T-cell (primary cell): ENCODE measurements at regions not wholly inside any gene's neighbourhood (a gene's known extent, or its start where the extent isn't known, plus 50 kb on each side); places are given as distances from the start of the nearest gene placed in this dataset.

Experiments
- ATAC-seq, 4 experiments: fragments of 200-7000 bp in 3 of 4; fragments of 150-1000 bp in 1 of 4; cut with Tn5 transposase; replicated peaks in 1 of 4; 1 replicate in 3 of 4; 2 replicates in 1 of 4; pipeline ENCODE4 v1.10.0; 2021; ENCODE audit warnings: moderate library complexity in 3 of 4, mild to moderate bottlenecking in 2 of 4, moderate number of reproducible peaks in 1 of 4
- CTCF ChIA-PET, 2 donors: fragments of 300-600 bp; sonication (Branson Sonifier 250); formaldehyde crosslinking; loops; one replicate each; lab custom pipeline; 2022; ENCODE audit warnings: antibody characterized with exemption in 2 of 2; lab: Charles Lee
- POLR2A ChIA-PET, 2 donors: fragments of 300-600 bp; sonication (Branson Sonifier 250); formaldehyde crosslinking; loops; one replicate each; lab custom pipeline; 2022; ENCODE audit warnings: antibody characterized with exemption in 2 of 2; lab: Charles Lee
- DNase-seq, 35 experiments: peaks; one replicate each; pipeline versions ENCODE4 v3.0.0 to v3.0.0-alpha.2; 2013 to 2023
- H3K27ac ChIP-seq: one replicate; pipeline ENCODE4 v1.5.1; 2013; ENCODE audit warnings: low read length
- H3K27me3 ChIP-seq, 2 experiments: replicated peaks in 1 of 2; 1 replicate in 1 of 2; 2 replicates in 1 of 2; pipeline versions ENCODE4 v1.6.1 to v1.7.0; 2013; ENCODE audit warnings: low read length in 1 of 2, mixed read lengths in 1 of 2; ENCODE audit not compliant: control insufficient read depth in 2 of 2, insufficient read depth in 2 of 2; ENCODE audit errors: extremely low read depth in 1 of 2
- H3K36me3 ChIP-seq, 2 donors: 1 replicate in 1 of 2; 2 replicates in 1 of 2; pipeline versions ENCODE4 v1.6.1 to v1.7.0; 2013; ENCODE audit warnings: low read length in 1 of 2; ENCODE audit not compliant: control insufficient read depth in 2 of 2, insufficient read depth in 1 of 2; ENCODE audit errors: extremely low read depth in 1 of 2
- H3K4me1 ChIP-seq, 2 experiments: 1 replicate in 1 of 2; 2 replicates in 1 of 2; pipeline versions ENCODE4 v1.6.1 to v1.7.0; 2013; ENCODE audit warnings: low read length in 2 of 2, mixed read lengths in 1 of 2; ENCODE audit not compliant: insufficient read depth in 2 of 2, control insufficient read depth in 1 of 2; ENCODE audit errors: extremely low read depth in 1 of 2
- H3K4me3 ChIP-seq, 2 donors: 1 replicate in 1 of 2; 2 replicates in 1 of 2; pipeline versions ENCODE4 v1.5.1 to v1.7.0; 2013; ENCODE audit warnings: mild to moderate bottlenecking in 2 of 2, low read length in 1 of 2, moderate library complexity in 1 of 2; ENCODE audit not compliant: control insufficient read depth in 1 of 2; ENCODE audit errors: extremely low read depth in 1 of 2
- H3K9me3 ChIP-seq: 2 replicates; pipeline ENCODE4 v1.7.0; 2013
- H3K27ac Mint-ChIP-seq, 2 donors: one replicate each; pipeline ENCODE4 v1.8.0; 2020 to 2021; ENCODE audit warnings: mild to moderate bottlenecking in 2 of 2, mixed read lengths in 2 of 2
- H3K27me3 Mint-ChIP-seq, 2 donors: one replicate each; pipeline ENCODE4 v1.8.0; 2021 to 2022; ENCODE audit warnings: mixed read lengths in 2 of 2
- H3K36me3 Mint-ChIP-seq: one replicate; pipeline ENCODE4 v1.8.0; 2021; ENCODE audit warnings: mixed read lengths
- H3K4me1 Mint-ChIP-seq, 3 donors: one replicate each; pipeline ENCODE4 v1.8.0; 2020 to 2022; ENCODE audit warnings: mixed read lengths in 3 of 3, mild to moderate bottlenecking in 1 of 3
- H3K4me3 Mint-ChIP-seq, 3 donors: one replicate each; pipeline ENCODE4 v1.8.0; 2020 to 2022; ENCODE audit warnings: mild to moderate bottlenecking in 3 of 3, mixed read lengths in 3 of 3, moderate library complexity in 3 of 3
- H3K9me3 Mint-ChIP-seq, 3 donors: one replicate each; pipeline ENCODE4 v1.8.0; 2020 to 2022; ENCODE audit warnings: mixed read lengths in 3 of 3
- WGBS: methylation state at CpG from one replicate; pipeline ENCODE4 v1.1.5; 2013; ENCODE audit warnings: missing lambda C conversion rate; ENCODE audit not compliant: insufficient coverage; 5-methylcytosine and 5-hydroxymethylcytosine counted together

GRCh38 chr15:95561463-95561862, 769.0 kb upstream of the NR2F2 start:
- no peaks in the 10 kb centered on the region for H3K4me1 Mint-ChIP-seq
- no peaks in the 10 kb centered on the region for H3K36me3 Mint-ChIP-seq
- no peak for ATAC-seq
- ChIA-PET POLR2A (no interaction called here), CTCF (no interaction called here)
- H3K27ac Mint-ChIP-seq: no peak overlapping the region
- DNase-seq: no peak
- H3K27me3 Mint-ChIP-seq: peaks cover 20 to 31% of the 10 kb centered on the region in 2 donors
- 100% methylated on average over 1 of the region's 2 CpGs for WGBS
- Histone ChIP-seq H3K27ac (no peak overlapping the region), H3K36me3 (no peaks in the 10 kb centered on the region), H3K9me3 (no peaks in the 10 kb centered on the region), H3K27me3 (peaks cover 2 to 4% of the 10 kb centered on the region in 2 experiments), H3K4me1 (no peaks in the 10 kb centered on the region), H3K4me3 (no peak overlapping the region)
- H3K4me3 Mint-ChIP-seq: no peak overlapping the region
- H3K9me3 Mint-ChIP-seq: no peaks in the 10 kb centered on the region

DNA sequence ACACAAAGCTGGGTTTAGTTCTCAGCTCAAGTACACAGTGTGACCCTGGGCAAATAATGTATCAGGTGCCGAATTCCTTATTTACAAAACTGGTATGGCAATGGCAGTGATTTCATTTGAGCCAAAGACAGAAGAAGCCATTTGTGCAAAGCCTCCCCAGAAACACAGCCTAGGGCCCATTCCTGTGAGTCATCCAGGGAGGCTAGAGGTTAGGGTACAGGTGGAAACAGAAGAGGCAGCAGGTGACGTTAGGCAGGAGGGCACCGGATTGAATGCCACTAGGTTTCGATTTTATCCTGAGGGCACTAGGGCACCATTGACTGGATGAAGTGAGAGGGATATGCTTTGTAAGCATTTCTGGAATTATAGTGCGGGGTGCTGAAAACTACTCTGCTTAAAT, 766.9 kb upstream of the NR2F2 start:
- no peak overlapping the region for H3K27ac ChIP-seq
- CTCF ChIA-PET: no interaction called here

DNA sequence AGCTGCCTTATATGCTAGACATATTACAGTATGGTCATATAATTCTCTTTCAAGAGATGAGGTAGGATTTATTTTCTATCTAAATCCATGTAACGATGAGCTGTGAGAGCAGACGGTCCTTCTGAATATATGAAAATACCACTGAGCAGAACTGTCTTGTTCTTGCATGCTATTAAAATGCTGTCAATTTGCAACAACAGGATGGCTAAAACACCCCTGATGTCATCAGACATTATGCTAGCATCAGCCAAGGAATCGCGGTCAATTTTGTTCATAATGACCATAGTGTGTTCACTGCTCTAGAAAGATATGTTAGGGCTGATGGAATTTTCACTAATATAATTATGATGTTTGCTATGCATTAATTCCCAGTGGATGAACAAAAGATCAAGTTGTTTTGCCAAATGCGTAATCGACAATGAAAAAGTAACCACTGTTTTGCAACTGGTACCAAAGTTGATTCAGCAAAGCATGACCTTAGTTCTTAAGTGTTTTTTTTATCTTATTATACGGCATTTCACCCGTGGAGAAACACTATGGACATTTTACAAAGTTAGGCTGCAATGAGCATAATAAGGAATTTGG, 765.4 kb upstream of the NR2F2 start:
- CTCF ChIA-PET: no interaction called here
- Histone ChIP-seq H3K4me1 (no peaks in the 10 kb centered on the region), H3K9me3 (no peaks in the 10 kb centered on the region), H3K27me3 (peaks cover 0 to 2% of the 10 kb centered on the region in 2 experiments), H3K36me3 (no peaks in the 10 kb centered on the region), H3K4me3 (no peak overlapping the region), H3K27ac (no peak overlapping the region)
- Mint-ChIP-seq H3K36me3 (no peaks in the 10 kb centered on the region), H3K9me3 (peaks cover 0 to 4% (median 0%) of the 10 kb centered on the region in 3 donors), H3K4me3 (no peak overlapping the region), H3K4me1 (no peaks in the 10 kb centered on the region), H3K27me3 (peaks cover 1 to 22% of the 10 kb centered on the region in 2 donors), H3K27ac (no peak overlapping the region)
- no peak for ATAC-seq
- DNase-seq: no peak
- POLR2A ChIA-PET: no interaction called here
- 100% methylated on average over 1 of the region's 8 CpGs for WGBS

More for the DNA sequence above, 766.9 kb upstream of the NR2F2 start:
- Histone ChIP-seq H3K4me3 (no peak overlapping the region), H3K9me3 (no peaks in the 10 kb centered on the region), H3K4me1 (no peaks in the 10 kb centered on the region), H3K36me3 (no peaks in the 10 kb centered on the region), H3K27me3 (peaks cover 0 to 2% of the 10 kb centered on the region in 2 experiments)
- POLR2A ChIA-PET: no interaction called here
- ATAC-seq (no peak), DNase-seq (no peak)
- Mint-ChIP-seq H3K36me3 (no peaks in the 10 kb centered on the region), H3K27ac (no peak overlapping the region), H3K27me3 (peaks cover 7 to 22% of the 10 kb centered on the region in 2 donors), H3K4me1 (no peaks in the 10 kb centered on the region), H3K4me3 (no peak overlapping the region), H3K9me3 (no peaks in the 10 kb centered on the region)
- 86% methylated on average over 4 of the region's 5 CpGs for WGBS

- no peak for DNase-seq
- Mint-ChIP-seq H3K27ac (no peak overlapping the region), H3K4me1 (no peaks in the 10 kb centered on the region), H3K27me3 (peaks cover 1 to 22% of the 10 kb centered on the region in 2 donors), H3K9me3 (peaks cover 0 to 4% (median 0%) of the 10 kb centered on the region in 3 donors), H3K4me3 (no peak overlapping the region), H3K36me3 (no peaks in the 10 kb centered on the region)
- Histone ChIP-seq H3K4me3 (no peak overlapping the region), H3K27me3 (peaks cover 0 to 2% of the 10 kb centered on the region in 2 experiments), H3K36me3 (no peaks in the 10 kb centered on the region), H3K27ac (no peak overlapping the region), H3K9me3 (no peaks in the 10 kb centered on the region), H3K4me1 (no peaks in the 10 kb centered on the region)
- CTCF ChIA-PET: no interaction called here
- no peak for ATAC-seq
- POLR2A ChIA-PET: no interaction called here
- WGBS: 83% methylated on average over 2 of the region's 4 CpGs
Observed at GRCh38 chr15:95565690-95566089, 764.8 kb upstream of the NR2F2 start.

- Mint-ChIP-seq H3K4me1 (no peaks in the 10 kb centered on the region), H3K36me3 (no peaks in the 10 kb centered on the region), H3K9me3 (peaks cover 2 to 12% (median 4%) of the 10 kb centered on the region in 3 donors), H3K4me3 (no peak overlapping the region), H3K27me3 (peaks cover 1 to 17% of the 10 kb centered on the region in 2 donors), H3K27ac (no peak overlapping the region)
- no peak for DNase-seq
- H3K4me1 ChIP-seq: no peaks in the 10 kb centered on the region
- H3K27ac ChIP-seq: no peak overlapping the region
- ATAC-seq: no peak
- H3K36me3 ChIP-seq: no peaks in the 10 kb centered on the region
- peaks cover 0 to 2% of the 10 kb centered on the region in 2 experiments for H3K27me3 ChIP-seq
- no peak overlapping the region for H3K4me3 ChIP-seq
- CTCF ChIA-PET: no interaction called here
- no CpG with 5 or more reads among the region's 1 CpG for WGBS
- POLR2A ChIA-PET: no interaction called here
- no peaks in the 10 kb centered on the region for H3K9me3 ChIP-seq
Observed at GRCh38 chr15:95567686-95568085, 762.8 kb upstream of the NR2F2 start.

GRCh38 chr15:95574053-95574452, 756.4 kb upstream of the NR2F2 start:
- Mint-ChIP-seq H3K27ac (no peak overlapping the region), H3K4me1 (no peaks in the 10 kb centered on the region), H3K9me3 (peaks cover 2 to 14% (median 4%) of the 10 kb centered on the region in 3 donors), H3K27me3 (peaks cover 0 to 9% of the 10 kb centered on the region in 2 donors), H3K36me3 (no peaks in the 10 kb centered on the region), H3K4me3 (no peak overlapping the region)
- Histone ChIP-seq H3K4me3 (no peak overlapping the region), H3K36me3 (no peaks in the 10 kb centered on the region), H3K9me3 (no peaks in the 10 kb centered on the region), H3K27ac (no peak overlapping the region), H3K4me1 (no peaks in the 10 kb centered on the region), H3K27me3 (no peaks in the 10 kb centered on the region)
- POLR2A ChIA-PET: no interaction called here
- ATAC-seq (no peak), DNase-seq (no peak)
- CTCF ChIA-PET: no interaction called here
- WGBS: no CpG with 5 or more reads among the region's 5 CpGs

- Mint-ChIP-seq H3K36me3 (no peaks in the 10 kb centered on the region), H3K27ac (no peak overlapping the region), H3K27me3 (peaks cover 0 to 4% of the 10 kb centered on the region in 2 donors), H3K4me3 (no peak overlapping the region), H3K9me3 (no peaks in the 10 kb centered on the region), H3K4me1 (no peaks in the 10 kb centered on the region)
- no peaks in the 10 kb centered on the region for H3K27me3 ChIP-seq
- no peaks in the 10 kb centered on the region for H3K9me3 ChIP-seq
- POLR2A ChIA-PET: no interaction called here
- CTCF ChIA-PET: no interaction called here
- H3K27ac ChIP-seq: no peak overlapping the region
- no peak overlapping the region for H3K4me3 ChIP-seq
- WGBS: no CpG with 5 or more reads among the region's 4 CpGs
- H3K4me1 ChIP-seq: no peaks in the 10 kb centered on the region
- no peaks in the 10 kb centered on the region for H3K36me3 ChIP-seq
- DNase-seq (no peak), ATAC-seq (no peak)
Observed at GRCh38 chr15:95577927-95578326, 752.6 kb upstream of the NR2F2 start.
